HG03280 (cell line): ENCODE measurements at regions not wholly inside any gene's neighbourhood (a gene's known extent, or its start where the extent isn't known, plus 50 kb on each side); places are given as distances from the start of the nearest gene placed in this dataset.
"Not testable (repeated sequence)": the region's sequence is repeated elsewhere in the genome, so short reads cannot be mapped to it uniquely, and the experiment has no call there.

Experiments
- ATAC-seq: cut with Tn5 transposase; IDR thresholded peaks from one replicate; pipeline ENCODE4 v1.9.1; 2021; ENCODE audit warnings: mild to moderate bottlenecking, moderate library complexity; ENCODE audit not compliant: unreplicated experiment

DNA sequence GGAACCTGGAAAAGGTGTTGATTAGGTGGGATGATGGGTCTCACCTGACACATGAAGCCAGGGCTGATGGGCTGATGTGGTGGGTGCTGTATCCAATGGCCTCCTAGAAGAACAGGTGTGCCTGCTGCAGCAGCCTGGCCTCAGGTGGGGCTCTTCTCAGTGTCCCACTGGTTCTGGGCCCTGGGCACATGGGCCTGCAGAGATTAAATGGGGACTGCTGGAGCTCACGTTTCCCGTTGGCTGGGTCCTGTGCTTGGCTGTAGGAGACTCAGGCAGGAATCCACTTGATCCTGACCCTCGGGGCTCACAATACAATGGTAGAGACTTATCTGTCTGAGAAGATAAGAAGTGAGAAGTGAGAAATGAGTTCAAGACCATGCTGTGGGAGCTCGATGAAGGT, 170.9 kb downstream of the KCNS3 start:
- no peak for ATAC-seq

- no peak for ATAC-seq
These were observed 169.6 kb downstream of the KCNS3 start for GRCh38 chr2:18047896-18048657.

DNA sequence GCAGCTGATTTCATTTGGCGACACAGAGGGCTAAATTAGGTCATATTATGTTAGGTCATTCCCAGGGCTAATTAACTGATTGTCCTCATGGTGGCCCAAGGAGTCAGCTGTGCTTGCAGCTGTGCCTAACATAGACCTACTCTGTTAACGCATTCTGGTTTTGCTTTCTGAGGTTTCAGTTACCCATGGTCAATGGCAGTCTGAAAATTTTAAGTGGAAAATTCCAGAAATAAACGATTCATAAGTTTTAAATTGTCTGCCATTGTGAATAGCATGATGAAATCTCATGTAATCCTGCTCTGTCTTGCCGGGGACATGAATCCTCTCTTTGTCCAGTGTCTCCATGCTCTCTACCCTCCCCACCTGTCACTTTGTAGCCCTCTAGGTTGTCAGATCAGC, 168.7 kb downstream of the KCNS3 start:
- no peak for ATAC-seq

DNA sequence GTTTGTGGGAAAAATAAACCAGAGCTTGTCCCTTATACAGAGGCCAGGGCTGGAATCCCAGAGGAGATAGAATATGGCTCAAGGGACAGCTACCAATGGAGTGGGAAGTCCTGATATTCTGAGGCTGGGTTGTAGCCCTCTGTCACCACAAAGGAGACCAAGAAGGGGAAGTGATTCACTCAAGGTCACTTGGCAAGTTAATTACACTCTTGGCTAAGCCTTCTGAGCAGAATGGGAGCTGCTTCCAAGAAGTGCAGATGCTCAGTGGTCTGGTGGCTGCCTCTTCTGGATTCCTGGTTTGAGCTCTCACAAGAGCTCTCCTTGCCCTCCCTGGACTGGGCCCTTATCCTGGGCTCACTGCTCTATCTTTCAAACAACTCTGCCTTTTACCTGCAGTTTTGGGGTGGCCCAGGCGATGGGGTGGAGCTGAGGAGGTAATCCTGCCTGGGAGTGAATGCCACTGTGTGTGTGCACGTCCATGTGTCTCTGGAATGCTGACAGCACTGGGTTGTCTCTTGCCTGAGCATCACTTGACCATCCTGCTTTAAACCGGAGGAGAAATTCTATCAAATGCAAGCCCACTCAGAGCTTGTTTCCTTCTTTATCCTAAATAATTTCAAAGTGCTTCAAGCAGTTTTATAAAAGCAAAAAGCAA, 168.2 kb downstream of the KCNS3 start:
- ATAC-seq: no peak

GRCh38 chr2:18046017-18046416, 167.6 kb downstream of the KCNS3 start:
- ATAC-seq: no peak

- no peak for ATAC-seq
These were observed 166.8 kb downstream of the KCNS3 start for GRCh38 chr2:18045230-18045629.

GRCh38 chr2:18017381-18017780, 138.9 kb downstream of the KCNS3 start:
- ATAC-seq: not testable (repeated sequence)

DNA sequence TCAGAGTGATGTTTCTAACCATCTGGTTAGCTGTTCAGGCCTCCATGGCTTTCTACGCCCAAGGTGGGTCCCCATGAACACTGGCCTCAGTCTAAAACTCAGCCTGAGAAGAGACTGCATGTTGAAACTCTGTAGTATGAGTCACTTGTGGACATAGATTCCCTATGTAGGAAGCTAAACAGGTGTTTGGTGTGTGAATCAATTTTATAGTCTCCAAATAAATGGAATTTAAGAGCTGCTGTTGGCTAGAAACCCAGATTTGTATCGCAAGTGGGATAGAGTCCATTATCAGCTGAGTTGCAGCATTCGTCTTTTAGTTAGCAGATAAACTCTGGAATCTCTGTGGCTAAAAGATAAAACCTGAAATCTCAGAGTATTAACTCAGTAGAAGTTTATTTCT, 131.4 kb downstream of the KCNS3 start:
- no peak for ATAC-seq

DNA sequence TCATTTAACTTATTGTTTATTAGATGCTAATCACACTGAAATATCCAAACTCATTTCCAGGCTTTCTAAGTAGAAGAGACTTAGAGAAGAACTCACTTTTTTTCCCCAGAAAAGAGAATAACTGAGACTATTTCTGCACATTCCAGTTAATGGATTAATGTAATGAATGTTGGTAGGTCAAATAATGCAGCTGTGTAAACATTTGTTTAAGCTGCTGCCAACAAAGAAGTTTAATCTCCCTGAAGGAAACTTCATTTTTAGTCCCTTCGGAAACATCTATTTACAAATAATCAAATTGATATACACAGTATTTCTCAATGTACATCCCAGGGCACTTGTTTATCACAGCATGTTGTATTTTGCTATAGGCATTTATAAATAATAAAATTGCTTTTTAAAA, 126.9 kb downstream of the KCNS3 start:
- no peak for ATAC-seq

DNA sequence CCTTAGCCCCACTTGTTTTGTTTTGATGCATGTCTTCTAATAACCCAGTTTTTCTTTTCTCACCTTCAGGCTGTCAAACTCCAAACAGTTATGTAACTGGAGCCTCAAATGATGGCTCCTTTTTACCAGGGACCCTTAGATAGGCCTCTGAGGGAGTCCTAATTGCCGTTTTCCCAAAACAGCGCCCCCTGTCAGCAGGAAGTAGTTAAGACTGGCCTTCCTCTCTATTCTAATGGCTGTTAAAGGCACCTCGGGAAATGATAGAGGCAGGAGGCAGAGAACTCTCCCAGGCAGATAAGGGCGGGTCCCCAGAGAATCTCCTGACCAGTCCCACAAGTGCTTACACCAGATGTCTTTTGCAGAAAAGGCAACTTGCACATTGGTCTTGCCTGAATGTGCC, 123.2 kb downstream of the KCNS3 start:
- no peak for ATAC-seq

DNA sequence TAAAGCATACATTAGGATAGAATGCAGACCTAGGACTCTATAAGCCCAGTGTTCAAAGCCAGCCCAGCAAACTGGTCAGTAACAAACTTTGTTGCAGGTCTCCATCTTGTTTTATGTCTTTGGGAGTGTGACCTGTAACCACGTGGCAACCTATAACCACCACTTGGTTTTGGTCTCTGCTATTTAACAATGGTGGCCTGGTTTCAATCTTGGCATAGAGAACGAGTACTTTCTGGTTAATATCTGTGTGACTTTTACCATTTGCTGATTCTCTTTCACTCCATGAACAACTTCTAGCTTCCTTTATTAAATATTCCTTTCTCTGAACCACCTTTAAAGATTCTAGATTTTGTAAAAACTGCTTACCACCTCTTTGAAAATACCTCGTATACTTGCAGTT, 118.5 kb downstream of the KCNS3 start:
- ATAC-seq: no peak

- ATAC-seq: no peak
These were observed 117.1 kb downstream of the KCNS3 start for GRCh38 chr2:17995593-17995992.
